ENCODE measurements at regions not wholly inside any gene's neighbourhood (a gene's known extent, or its start where the extent isn't known, plus 50 kb on each side); places are given as distances from the start of the nearest gene placed in this dataset.

GRCh38 chr2:3959372-3959771 is 256.0 kb downstream of the DCDC2C start:
- DNase-seq (ENCODE audit: low read depth), result peak; percentile 2

DNA sequence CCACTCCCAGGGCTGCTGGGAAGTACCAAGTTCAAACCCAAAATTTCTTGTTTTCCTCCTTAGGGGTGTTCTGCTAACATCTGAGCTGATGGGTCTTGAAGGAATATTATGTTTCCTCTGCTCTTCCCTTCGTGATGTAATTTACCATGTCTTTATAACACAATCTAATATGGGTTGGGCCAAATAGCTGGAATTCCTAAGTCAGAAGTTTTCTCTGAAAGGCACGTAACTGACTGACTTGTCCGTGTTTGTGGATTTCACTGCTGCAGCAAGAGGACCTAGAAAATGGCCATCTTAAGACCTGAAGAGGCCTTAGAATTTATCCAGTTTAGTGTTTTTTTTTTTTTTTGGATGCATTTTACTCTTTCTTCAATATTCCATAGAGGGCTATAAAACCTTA is 256.7 kb downstream of the DCDC2C start:
- no peak for DNase-seq (ENCODE audit: low read depth)

- DNase-seq (ENCODE audit: low read depth), result no peak
These were observed 259.3 kb downstream of the DCDC2C start for GRCh38 chr2:3962719-3963118.

- DNase-seq (ENCODE audit: low read depth), result no peak
These were observed 261.8 kb downstream of the DCDC2C start for GRCh38 chr2:3965211-3965610.

GRCh38 chr2:3965953-3966352 is 262.6 kb downstream of the DCDC2C start:
- no peak for DNase-seq (ENCODE audit: low read depth)

- DNase-seq (ENCODE audit: low read depth), result no peak
These were observed 263.1 kb downstream of the DCDC2C start for GRCh38 chr2:3966470-3966869.

GRCh38 chr2:3968736-3969135 is 265.4 kb downstream of the DCDC2C start:
- no peak for DNase-seq (ENCODE audit: low read depth)

DNA sequence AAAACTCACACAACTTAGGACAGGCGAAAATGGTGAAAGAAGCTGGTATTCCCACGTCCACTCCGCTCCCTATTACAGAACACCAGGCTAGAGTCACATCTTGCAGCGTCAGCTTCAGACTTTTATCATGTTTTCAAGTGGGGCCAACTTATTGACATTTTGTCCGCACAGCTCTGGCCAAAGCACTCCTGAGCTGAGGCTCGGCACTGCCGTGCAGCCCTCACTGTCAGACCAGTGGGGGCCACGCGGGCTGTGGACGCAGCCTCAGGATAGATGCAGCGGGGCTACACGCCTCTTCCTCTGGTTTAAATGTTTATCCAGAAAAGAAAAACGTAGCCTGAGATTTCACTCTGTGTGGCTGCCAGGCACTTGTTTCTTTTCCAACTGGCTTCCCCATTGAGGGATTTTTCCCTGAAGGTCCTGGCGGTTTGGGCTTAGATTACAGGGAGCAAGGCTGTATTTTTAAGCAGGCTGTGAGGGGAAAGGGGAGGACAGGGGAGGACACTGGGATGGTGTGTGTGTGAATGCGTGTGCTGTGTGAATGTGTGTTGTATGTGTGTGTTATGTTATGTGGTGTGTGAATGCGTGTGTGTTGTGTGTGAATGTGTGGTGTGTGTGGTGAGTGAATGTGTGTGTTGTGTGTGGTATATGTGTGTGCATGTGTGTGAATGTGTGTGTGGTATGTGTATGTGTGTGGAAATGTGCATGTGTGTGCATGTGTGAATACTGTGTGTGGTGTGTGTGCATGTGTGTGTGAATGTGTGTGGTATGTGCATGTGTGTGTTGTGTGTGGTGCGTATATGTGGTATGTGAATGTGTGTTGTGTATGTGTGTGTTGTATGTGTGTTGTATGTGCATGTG is 267.6 kb downstream of the DCDC2C start:
- no peak for DNase-seq (ENCODE audit: low read depth)

GRCh38 chr2:3971652-3972192 is 268.3 kb downstream of the DCDC2C start:
- DNase-seq (ENCODE audit: low read depth), result no peak

GRCh38 chr2:3972377-3972776 is 269.0 kb downstream of the DCDC2C start:
- DNase-seq (ENCODE audit: low read depth), result no peak

DNA sequence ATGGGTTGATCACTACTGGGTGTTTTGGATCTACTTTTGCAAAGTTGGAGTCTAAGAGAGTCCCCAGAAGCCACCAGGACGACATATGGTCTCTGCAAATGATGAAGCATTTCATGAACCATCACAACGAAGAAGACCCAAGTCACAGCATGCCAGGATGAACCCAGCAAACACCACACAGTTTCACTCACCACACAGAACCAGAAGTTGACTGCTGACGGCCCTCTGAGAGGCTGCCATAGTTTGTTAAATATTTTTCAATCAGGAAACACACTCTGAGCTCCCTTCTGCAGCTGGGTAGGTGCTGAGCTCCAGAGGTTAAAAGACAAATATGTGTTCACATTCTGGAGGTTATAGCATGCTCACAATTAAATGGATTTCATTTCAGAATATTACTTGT is 271.4 kb downstream of the DCDC2C start:
- DNase-seq (ENCODE audit: low read depth), result no peak

DNA sequence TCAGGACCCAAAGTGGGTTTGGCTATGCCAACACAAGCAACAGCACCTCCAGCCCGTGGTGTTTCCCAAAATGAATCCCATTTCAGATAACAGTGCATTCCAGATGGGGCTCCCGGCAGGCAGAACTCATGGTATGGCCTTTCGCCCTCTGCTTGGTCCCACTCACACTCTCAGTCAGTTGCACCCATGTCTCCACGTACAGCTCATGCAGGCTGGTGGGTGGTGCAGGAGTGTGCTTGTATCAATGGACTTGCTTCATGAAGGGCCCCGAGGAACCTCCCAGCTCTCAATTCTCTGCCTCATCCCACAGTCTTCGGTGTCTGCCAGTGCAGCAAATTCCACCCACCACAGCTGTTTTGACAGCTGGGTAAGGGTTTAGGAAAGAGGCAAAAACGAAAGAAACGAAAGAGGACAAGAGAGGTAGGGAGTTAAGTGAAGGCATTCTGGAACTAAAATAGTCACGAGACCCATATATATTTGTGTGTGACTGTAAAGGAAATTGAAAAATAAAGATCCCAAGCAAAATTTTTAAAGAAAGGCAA is 278.1 kb downstream of the DCDC2C start:
- DNase-seq (ENCODE audit: low read depth), result no peak

- DNase-seq (ENCODE audit: low read depth), result no peak
These were observed 278.8 kb downstream of the DCDC2C start for GRCh38 chr2:3982160-3982559.

DNA sequence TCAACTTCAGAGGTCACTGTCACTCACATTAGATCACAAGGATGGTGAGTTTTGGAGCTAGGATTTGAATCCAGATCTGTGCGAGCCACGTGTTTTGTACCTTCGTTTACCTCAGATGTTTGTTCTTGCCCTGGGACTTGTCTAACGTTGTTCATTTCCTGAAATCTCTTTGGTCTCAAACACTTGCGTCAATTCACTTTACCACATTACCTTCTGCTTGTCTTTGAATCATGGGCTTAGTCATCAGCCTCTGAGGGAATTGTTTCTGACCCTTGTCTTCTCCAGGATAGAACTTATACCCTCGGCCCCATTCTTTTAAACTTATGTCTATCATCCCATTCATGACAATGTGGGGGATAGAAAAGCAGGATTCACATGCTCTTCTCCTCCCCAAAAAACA is 282.7 kb downstream of the DCDC2C start:
- no peak for DNase-seq (ENCODE audit: low read depth)

DNA sequence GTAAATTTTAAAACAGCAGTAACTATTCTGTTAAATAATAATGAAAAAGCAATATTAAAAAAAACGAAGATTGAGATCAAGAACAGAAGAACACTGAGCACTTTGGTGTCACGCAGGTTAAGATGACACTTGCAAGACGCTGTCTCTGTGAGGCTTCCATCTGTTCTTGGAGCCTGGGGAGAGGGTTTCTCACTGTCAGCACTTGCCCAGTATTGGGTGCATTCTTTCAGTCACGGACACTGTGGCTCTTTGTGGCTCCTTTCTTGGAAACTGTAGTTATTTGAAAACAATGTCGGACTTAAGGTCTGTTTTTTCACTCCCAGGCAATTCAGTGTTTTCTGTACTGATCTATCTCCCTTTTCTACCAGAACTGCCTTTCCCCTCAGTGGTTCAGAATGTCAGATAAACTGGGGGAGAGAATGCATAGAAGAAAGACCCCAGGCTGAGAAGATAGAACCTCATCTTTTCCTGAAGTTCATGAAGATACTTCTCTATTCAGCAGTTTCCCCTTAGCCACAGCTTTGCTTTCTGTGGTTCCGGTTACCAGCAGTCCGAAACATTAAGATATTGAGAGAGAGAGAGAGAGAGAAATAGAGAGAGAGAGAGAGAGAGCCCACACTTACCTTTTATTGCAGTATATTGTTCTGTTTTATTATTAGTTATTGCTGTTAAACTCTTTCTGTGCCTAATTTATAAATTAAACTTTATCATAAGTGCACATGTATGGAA is 283.3 kb downstream of the DCDC2C start:
- no peak for DNase-seq (ENCODE audit: low read depth)

GRCh38 chr2:4002841-4003403 is 299.5 kb downstream of the DCDC2C start:
- no peak for DNase-seq (ENCODE audit: low read depth)

DNA sequence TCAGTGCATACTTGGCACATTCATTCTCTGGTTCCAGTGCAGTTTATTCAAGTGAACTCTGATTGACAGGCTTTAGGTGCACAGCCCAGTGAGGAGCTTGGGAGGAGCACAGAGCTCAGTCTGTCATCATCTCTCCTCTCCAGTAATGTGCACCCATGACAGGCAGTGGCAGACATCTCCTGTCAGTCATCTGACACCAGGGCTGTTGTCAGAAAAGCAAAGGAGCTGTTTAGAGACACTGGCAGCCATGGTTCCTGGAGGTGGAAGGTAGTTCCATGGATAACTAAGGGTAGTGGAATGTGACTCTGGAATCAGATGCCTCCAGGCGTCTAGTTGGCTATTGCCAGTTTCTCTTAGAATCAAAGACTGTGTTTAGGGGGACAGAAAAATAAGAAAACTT is 308.8 kb downstream of the DCDC2C start:
- no peak for DNase-seq (ENCODE audit: low read depth)

GRCh38 chr2:4018535-4018934 is 315.2 kb downstream of the DCDC2C start:
- no peak for DNase-seq (ENCODE audit: low read depth)

- DNase-seq (ENCODE audit: low read depth), result no peak
These were observed 316.8 kb downstream of the DCDC2C start for GRCh38 chr2:4020153-4020552.

DNA sequence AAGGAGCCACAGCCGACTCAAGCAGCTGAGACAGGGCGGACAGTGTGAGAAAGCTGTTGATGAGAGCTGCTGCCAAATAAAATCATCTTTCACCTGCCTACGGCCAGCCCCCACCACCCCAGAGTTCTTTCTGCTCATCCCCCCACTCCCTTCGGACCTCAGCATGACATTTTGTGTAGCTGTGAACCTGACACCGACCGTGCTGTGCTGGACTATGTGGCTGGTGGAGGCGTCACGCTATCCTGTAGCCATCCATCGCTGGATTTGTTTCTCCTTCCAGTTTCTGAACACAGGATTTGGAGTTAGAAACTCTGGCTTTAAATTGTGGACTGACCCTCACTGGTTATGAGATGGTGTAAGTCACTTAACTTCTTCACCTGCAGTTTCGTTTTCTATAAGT is 317.3 kb downstream of the DCDC2C start:
- DNase-seq (ENCODE audit: low read depth), result no peak

GRCh38 chr2:4024605-4025004 is 321.2 kb downstream of the DCDC2C start:
- no peak for DNase-seq (ENCODE audit: low read depth)

DNA sequence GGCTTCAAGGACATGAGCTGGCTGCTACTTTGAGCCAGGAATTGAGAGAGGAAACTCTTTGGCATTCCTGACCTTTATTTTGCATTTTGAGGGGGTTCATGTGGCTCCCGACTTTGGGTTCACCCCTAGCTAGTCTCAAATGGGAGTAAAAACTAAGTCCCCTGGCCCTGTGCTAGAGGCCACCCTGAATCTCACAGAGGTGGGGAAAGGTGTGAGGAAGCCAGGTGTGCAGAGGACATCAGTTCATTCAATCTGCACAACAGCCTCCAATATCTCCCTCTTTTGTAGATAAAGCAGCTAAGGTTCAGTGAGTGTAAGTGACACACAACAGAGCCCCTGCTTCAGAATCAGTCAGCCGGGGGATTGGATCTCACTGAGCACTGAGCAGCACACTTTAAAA is 325.7 kb downstream of the DCDC2C start:
- no peak for DNase-seq (ENCODE audit: low read depth)

All from LHCN-M2 (cell line).